ENCODE measurements at regions not wholly inside any gene's neighbourhood (a gene's known extent, or its start where the extent isn't known, plus 50 kb on each side); places are given as distances from the start of the nearest gene placed in this dataset.

DNA sequence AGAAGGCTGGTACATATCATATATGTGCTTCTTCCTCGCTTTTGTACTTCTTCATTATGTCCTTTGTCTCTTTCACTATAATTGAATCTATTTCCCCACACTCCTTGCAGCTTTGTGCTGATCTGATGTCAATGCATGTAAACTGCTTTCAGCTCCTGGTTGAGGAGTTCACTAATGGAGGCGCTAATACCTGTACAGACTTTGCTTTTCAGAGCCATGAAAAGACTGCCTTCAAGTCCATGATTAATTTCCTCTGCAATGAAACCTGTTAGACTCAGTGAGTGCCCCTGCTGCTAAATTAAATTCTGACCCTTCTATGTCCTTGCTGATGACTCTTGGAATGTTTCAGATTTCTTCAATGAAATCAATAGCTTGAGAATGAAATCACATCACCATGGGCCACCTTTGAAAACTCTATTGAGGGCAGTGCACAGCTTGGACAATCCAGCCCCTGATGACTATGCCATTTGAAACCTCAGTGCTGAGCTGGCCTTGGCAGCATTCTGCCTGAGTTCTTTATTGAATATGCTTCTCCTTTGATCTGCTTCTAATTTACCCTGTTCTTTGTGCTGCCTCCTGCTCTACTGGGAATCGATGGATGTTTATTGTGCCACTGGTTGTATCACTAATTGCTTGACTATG is 358.2 kb upstream of the DMAC1 start:
- TF ChIP-seq SP2 (IDR thresholded peaks at IDR 0.05; ENCODE audit: low read length) (no peak), KDM4A (IDR thresholded peaks at IDR 0.05; ENCODE audit: low read depth, low read length, severe bottlenecking) (no peak), TAF1 (IDR thresholded peaks at IDR 0.05; ENCODE audit: low read depth, low read length) (no peak), RFX5 (IDR thresholded peaks at IDR 0.05; ENCODE audit: borderline replicate concordance, low read depth, low read length) (no peak), POLR2A (IDR thresholded peaks at IDR 0.05; ENCODE audit: control extremely low read depth in 1 of 2, low read depth in 2 of 2, low read length in 2 of 2) (no peak), RXRA (IDR thresholded peaks at IDR 0.05; ENCODE audit: insufficient read depth, low read depth, low read length) (no peak), POU5F1 (IDR thresholded peaks at IDR 0.05; ENCODE audit: low read depth, low read length) (no peak), SIN3A (conservative IDR thresholded peaks at IDR 0.05 in 1 of 2, IDR thresholded peaks at IDR 0.05 in 1 of 2; ENCODE audit: low read depth in 1 of 2, low read length in 2 of 2) (no peak), EP300 (IDR thresholded peaks at IDR 0.05; ENCODE audit: borderline replicate concordance in 1 of 2, low read depth in 2 of 2, low read length in 2 of 2) (no peak), POLR2AphosphoS5 (IDR thresholded peaks at IDR 0.05; ENCODE audit: low read depth, low read length) (no peak)
- TF ChIP-seq, protein P1, sequence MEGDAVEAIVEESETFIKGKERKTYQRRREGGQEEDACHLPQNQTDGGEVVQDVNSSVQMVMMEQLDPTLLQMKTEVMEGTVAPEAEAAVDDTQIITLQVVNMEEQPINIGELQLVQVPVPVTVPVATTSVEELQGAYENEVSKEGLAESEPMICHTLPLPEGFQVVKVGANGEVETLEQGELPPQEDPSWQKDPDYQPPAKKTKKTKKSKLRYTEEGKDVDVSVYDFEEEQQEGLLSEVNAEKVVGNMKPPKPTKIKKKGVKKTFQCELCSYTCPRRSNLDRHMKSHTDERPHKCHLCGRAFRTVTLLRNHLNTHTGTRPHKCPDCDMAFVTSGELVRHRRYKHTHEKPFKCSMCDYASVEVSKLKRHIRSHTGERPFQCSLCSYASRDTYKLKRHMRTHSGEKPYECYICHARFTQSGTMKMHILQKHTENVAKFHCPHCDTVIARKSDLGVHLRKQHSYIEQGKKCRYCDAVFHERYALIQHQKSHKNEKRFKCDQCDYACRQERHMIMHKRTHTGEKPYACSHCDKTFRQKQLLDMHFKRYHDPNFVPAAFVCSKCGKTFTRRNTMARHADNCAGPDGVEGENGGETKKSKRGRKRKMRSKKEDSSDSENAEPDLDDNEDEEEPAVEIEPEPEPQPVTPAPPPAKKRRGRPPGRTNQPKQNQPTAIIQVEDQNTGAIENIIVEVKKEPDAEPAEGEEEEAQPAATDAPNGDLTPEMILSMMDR (IDR thresholded peaks at IDR 0.05; ENCODE audit: control extremely low read depth in 1 of 3, insufficient read depth in 1 of 3, low read depth in 1 of 3, low read length in 3 of 3): no peak
